H1 (cell line): ENCODE measurements at regions not wholly inside any gene's neighbourhood (a gene's known extent, or its start where the extent isn't known, plus 50 kb on each side); places are given as distances from the start of the nearest gene placed in this dataset.
A peak's percentile ranks its signal among the peaks of the same experiment; 100 is the strongest.

Source experiments
- CTCF ChIA-PET: fragments of 300-600 bp; sonication (Branson Sonifier 250); formaldehyde crosslinking; loops from one replicate; lab custom pipeline; 2021; ENCODE audit not compliant: partially characterized antibody; lab: Charles Lee
- POLR2A ChIA-PET: fragments of 300-600 bp; sonication (Branson Sonifier 250); formaldehyde crosslinking; loops from one replicate; lab custom pipeline; 2021; ENCODE audit warnings: inconsistent platforms; ENCODE audit not compliant: partially characterized antibody; lab: Charles Lee
- DNase-seq, 2 experiments: peaks; one replicate each; pipeline versions ENCODE4 v3.0.0 to v3.0.0-alpha.2; 2010 to 2022; ENCODE audit warnings: low spot score in 2 of 2, low read depth in 1 of 2, mixed read lengths in 1 of 2
- FAIRE-seq: peaks from 2 replicates; lab custom pipeline; 2011; peaks lifted over from hg19 to GRCh38; lab: Jason Lieb, UNC
- H2AFZ ChIP-seq: 2 replicates; pipeline ENCODE4 v1.8.1; 2012; ENCODE audit warnings: low read length, inconsistent platforms
- H2AK5ac ChIP-seq: 2 replicates; pipeline ENCODE4 v1.6.1; 2013; ENCODE audit warnings: low read depth, low read length
- H2BK120ac ChIP-seq: replicated peaks from 2 replicates; pipeline ENCODE3; 2013; ENCODE audit warnings: low read depth, low read length, inconsistent platforms
- H2BK12ac ChIP-seq: 2 replicates; pipeline ENCODE4 v1.6.1; 2013; ENCODE audit warnings: low read depth, low read length
- H2BK15ac ChIP-seq: 2 replicates; pipeline ENCODE4 v1.6.1; 2013; ENCODE audit warnings: low read length
- H2BK20ac ChIP-seq: 2 replicates; pipeline ENCODE4 v1.6.1; 2013; ENCODE audit warnings: low read length
- H2BK5ac ChIP-seq: 2 replicates; pipeline ENCODE4 v1.6.1; 2013; ENCODE audit warnings: low read depth, low read length
- H3K14ac ChIP-seq: 2 replicates; pipeline ENCODE4 v1.6.1; 2013; ENCODE audit warnings: inconsistent platforms; ENCODE audit not compliant: insufficient read length
- H3K18ac ChIP-seq: 2 replicates; pipeline ENCODE4 v1.6.1; 2013; ENCODE audit warnings: low read length; ENCODE audit errors: extremely low read depth
- H3K23ac ChIP-seq: 2 replicates; pipeline ENCODE4 v1.6.1; 2013; ENCODE audit warnings: inconsistent platforms; ENCODE audit not compliant: insufficient read length
- H3K23me2 ChIP-seq: 2 replicates; pipeline ENCODE4 v1.6.1; 2013; ENCODE audit warnings: low read depth, low read length
- H3K27ac ChIP-seq: 2 replicates; pipeline ENCODE4 v1.6.1; 2011; ENCODE audit warnings: low read depth, low read length, inconsistent platforms
- H3K27me3 ChIP-seq, 4 experiments: replicated peaks in 1 of 4; 1 replicate in 1 of 4; 2 replicates in 3 of 4; pipeline versions ENCODE4 v1.6.1 to v1.8.1; 2011 to 2013; ENCODE audit warnings: low read length in 3 of 4, mild to moderate bottlenecking in 3 of 4, inconsistent platforms in 2 of 4, mixed read lengths in 2 of 4, moderate library complexity in 1 of 4; ENCODE audit not compliant: control insufficient read depth in 3 of 4, insufficient read depth in 3 of 4; ENCODE audit errors: extremely low read depth in 1 of 4
- H3K36me3 ChIP-seq, 4 experiments: 2 replicates each; pipeline versions ENCODE4 v1.6.1 to v1.8.1; 2011 to 2013; ENCODE audit warnings: mild to moderate bottlenecking in 4 of 4, low read length in 3 of 4, moderate library complexity in 2 of 4, control low read depth in 1 of 4, inconsistent platforms in 1 of 4; ENCODE audit not compliant: insufficient read depth in 4 of 4, control insufficient read depth in 2 of 4
- H3K4ac ChIP-seq: replicated peaks from 2 replicates; pipeline ENCODE3; 2013; ENCODE audit warnings: low read length, low read depth, mixed read lengths, inconsistent platforms; ENCODE audit not compliant: insufficient read length
- H3K4me1 ChIP-seq, 4 experiments: replicated peaks in 1 of 4; 1 replicate in 1 of 4; 2 replicates in 3 of 4; pipeline versions ENCODE4 v1.6.1 to v1.8.1; 2011 to 2013; ENCODE audit warnings: low read length in 3 of 4, inconsistent platforms in 2 of 4, mixed read lengths in 1 of 4; ENCODE audit not compliant: insufficient read depth in 4 of 4, control insufficient read depth in 3 of 4
- H3K4me2 ChIP-seq, 2 experiments: 2 replicates each; pipeline versions ENCODE4 v1.6.1 to v1.8.1; 2011 to 2013; ENCODE audit warnings: low read depth in 2 of 2, low read length in 2 of 2, control low read depth in 1 of 2, inconsistent platforms in 1 of 2, mild to moderate bottlenecking in 1 of 2; ENCODE audit not compliant: insufficient read depth in 1 of 2
- H3K4me3 ChIP-seq, 4 experiments: fragments of 200-600, 300-600 bp in 1 of 4; sonication (generic), shearing (Covaris generic), sonication (Bioruptor Twin) in 1 of 4; 2 replicates each; pipeline versions ENCODE4 v1.5.1 to v1.8.1; 2011 to 2016; ENCODE audit warnings: low read length in 4 of 4, low read depth in 3 of 4, control low read depth in 2 of 4, inconsistent platforms in 2 of 4, mild to moderate bottlenecking in 2 of 4, mixed read lengths in 1 of 4, moderate library complexity in 1 of 4; ENCODE audit not compliant: insufficient read depth in 2 of 4; ENCODE audit errors: extremely low read depth in 1 of 4
- H3K56ac ChIP-seq: replicated peaks from 2 replicates; pipeline ENCODE3; 2013; ENCODE audit warnings: low read depth, mild to moderate bottlenecking, mixed read lengths, low read length, inconsistent platforms; ENCODE audit not compliant: insufficient read length
- H3K79me1 ChIP-seq: 2 replicates; pipeline ENCODE4 v1.6.1; 2013; ENCODE audit warnings: low read depth, low read length, control low read depth
- H3K79me2 ChIP-seq, 2 experiments: 2 replicates each; pipeline versions ENCODE4 v1.6.1 to v1.8.1; 2012 to 2013; ENCODE audit warnings: low read length in 2 of 2, mild to moderate bottlenecking in 2 of 2, inconsistent platforms in 1 of 2; ENCODE audit not compliant: insufficient read depth in 2 of 2, control insufficient read depth in 1 of 2
- H3K9ac ChIP-seq, 4 experiments: replicated peaks in 1 of 4; 1 replicate in 1 of 4; 2 replicates in 3 of 4; pipeline versions ENCODE4 v1.6.1 to v1.8.1; 2011 to 2013; ENCODE audit warnings: low read depth in 3 of 4, low read length in 3 of 4, control low read depth in 2 of 4, mild to moderate bottlenecking in 2 of 4, moderate library complexity in 2 of 4, inconsistent platforms in 1 of 4; ENCODE audit errors: extremely low read depth in 1 of 4
- H3K9me3 ChIP-seq, 2 experiments: 2 replicates each; pipeline versions ENCODE4 v1.6.1 to v1.8.1; 2012 to 2013; ENCODE audit warnings: mild to moderate bottlenecking in 2 of 2, moderate library complexity in 2 of 2, control low read depth in 1 of 2, inconsistent platforms in 1 of 2, low read depth in 1 of 2, low read length in 1 of 2, mixed read lengths in 1 of 2; ENCODE audit not compliant: insufficient read depth in 2 of 2
- H4K20me1 ChIP-seq, 2 experiments: replicated peaks in 1 of 2; 2 replicates each; pipeline versions ENCODE3 to v1.8.1; 2011 to 2013; ENCODE audit warnings: inconsistent platforms in 2 of 2, low read length in 2 of 2, mild to moderate bottlenecking in 1 of 2; ENCODE audit not compliant: insufficient read depth in 2 of 2, control insufficient read depth in 1 of 2
- H4K5ac ChIP-seq: 2 replicates; pipeline ENCODE4 v1.6.1; 2013; ENCODE audit warnings: low read length, low read depth, mixed read lengths, inconsistent platforms; ENCODE audit not compliant: insufficient read length
- H4K8ac ChIP-seq: 2 replicates; pipeline ENCODE4 v1.8.0; 2013; ENCODE audit warnings: mild to moderate bottlenecking, moderate library complexity, low read length, inconsistent platforms; ENCODE audit not compliant: insufficient read depth; ENCODE audit errors: extremely low read depth
- H4K91ac ChIP-seq: replicated peaks from 2 replicates; pipeline ENCODE3; 2013; ENCODE audit warnings: low read length, mixed read lengths, inconsistent platforms; ENCODE audit not compliant: insufficient read length
- ATF3 ChIP-seq: IDR thresholded peaks from 2 replicates; pipeline ENCODE4 v1.6.1; 2011; ENCODE audit warnings: low read depth, mild to moderate bottlenecking, low read length; ENCODE audit not compliant: insufficient read depth
- CREB1 ChIP-seq: IDR thresholded peaks from 2 replicates; pipeline ENCODE4 v1.6.1; 2012; ENCODE audit warnings: inconsistent platforms
- JUND ChIP-seq: IDR thresholded peaks from 2 replicates; pipeline ENCODE4 v1.6.1; 2011; ENCODE audit warnings: mild to moderate bottlenecking, improper control_type of control experiment, low read length
- SAP30 ChIP-seq: fragments of 300-600 bp; sonication (generic); IDR thresholded peaks from 2 replicates; pipeline ENCODE4 v1.7.1; 2012; ENCODE audit warnings: low read length, moderate library complexity, mild to moderate bottlenecking, inconsistent platforms; ENCODE audit not compliant: insufficient read depth, insufficient replicate concordance
- WGBS, 2 experiments: shearing (Covaris generic) in 1 of 2; methylation state at CpG; one replicate each; pipeline versions ENCODE4 v1.1.6 to v1.1.7; 2013 to 2015; ENCODE audit warnings: low lambda C conversion rate in 2 of 2, mixed read lengths in 2 of 2, inconsistent platforms in 1 of 2, low coverage in 1 of 2, missing lambda C conversion rate in 1 of 2; ENCODE audit not compliant: insufficient replicate concordance in 2 of 2, insufficient coverage in 1 of 2, insufficient read length in 1 of 2; ENCODE audit errors: extremely low coverage in 1 of 2, missing lambda C conversion rate in 1 of 2; 5-methylcytosine and 5-hydroxymethylcytosine counted together

- Histone ChIP-seq H3K4me2 (no peak overlapping the region), H3K27ac (no peak overlapping the region), H2BK12ac (no peak overlapping the region), H3K4me3 (no peak overlapping the region), H3K9me3 (no peaks in the 10 kb centered on the region), H3K27me3 (no peaks in the 10 kb centered on the region), H3K36me3 (no peaks in the 10 kb centered on the region), H4K8ac (peak overlapping the region; percentile 57), H3K4me1 (no peaks in the 10 kb centered on the region), H3K23me2 (no peaks in the 10 kb centered on the region), H4K91ac (no peak overlapping the region), H3K79me2 (no peaks in the 10 kb centered on the region), H2AK5ac (no peak overlapping the region), H2AFZ (no peak overlapping the region), H2BK5ac (no peak overlapping the region), H2BK15ac (no peak overlapping the region), H2BK20ac (no peak overlapping the region), H3K9ac (no peak overlapping the region), H4K5ac (no peak overlapping the region), H2BK120ac (no peak overlapping the region), H3K23ac (no peak overlapping the region), H3K4ac (no peak overlapping the region), H4K20me1 (peaks cover 0 to 3% of the 10 kb centered on the region in 2 experiments), H3K14ac (no peak overlapping the region), H3K56ac (no peak overlapping the region), H3K79me1 (no peaks in the 10 kb centered on the region), H3K18ac (no peak overlapping the region)
- CTCF ChIA-PET, result interaction anchor here (0.9 kb wide), 1 partner anchor 193 kb away, joined by 3 read pairs; no protein-coding TSS in a partner anchor
- FAIRE-seq (no peak), DNase-seq (no peak)
- TF ChIP-seq SAP30, result no peak
- no peak for TF ChIP-seq JUND
- no peak for TF ChIP-seq CREB1
- no peak for TF ChIP-seq ATF3
- POLR2A ChIA-PET, result no interaction called here
- WGBS, 2 experiments, result 98% methylated on average over 15 of the region's 15 CpGs; no CpG with 5 or more reads in 1 of the 2 experiments
Observed at GRCh38 chr22:49112176-49112575, 715.5 kb downstream of the BRD1 start.
